Upper lobe of left lung (tissue), 6 donors: ENCODE measurements at regions not wholly inside any gene's neighbourhood (a gene's known extent, or its start where the extent isn't known, plus 50 kb on each side); places are given as distances from the start of the nearest gene placed in this dataset.

Source experiments
- ATAC-seq, 2 donors: fragments of 200-7000 bp; cut with Tn5 transposase; one replicate each; pipeline ENCODE4 v1.9.1; 2022; ENCODE audit warnings: mild to moderate bottlenecking in 2 of 2, moderate library complexity in 2 of 2; ENCODE audit not compliant: low FRiP score in 2 of 2
- DNase-seq, 2 donors: peaks; one replicate each; pipeline ENCODE4 v3.0.0-alpha.2; 2019 to 2020
- H3K27ac ChIP-seq, 4 donors: fragments of 200-600 bp; sonication (generic); one replicate each; pipeline ENCODE4 v1.5.1; 2016 to 2019
- H3K27me3 ChIP-seq, 4 donors: fragments of 200-600 bp; sonication (generic); one replicate each; pipeline ENCODE4 v1.5.1; 2017 to 2019
- H3K36me3 ChIP-seq, 4 donors: fragments of 200-600 bp; sonication (generic); one replicate each; pipeline ENCODE4 v1.5.1; 2016 to 2019
- H3K4me1 ChIP-seq, 4 donors: fragments of 200-600 bp; sonication (generic); one replicate each; pipeline ENCODE4 v1.5.1; 2018 to 2019
- H3K4me3 ChIP-seq, 4 donors: fragments of 200-600 bp; sonication (generic); one replicate each; pipeline ENCODE4 v1.5.1; 2017 to 2019; ENCODE audit warnings: mild to moderate bottlenecking in 2 of 4, moderate library complexity in 1 of 4
- H3K9me3 ChIP-seq, 4 donors: fragments of 200-600 bp; sonication (generic); one replicate each; pipeline ENCODE4 v1.5.1; 2018 to 2019
- EP300 ChIP-seq, 4 donors: sonication (generic); formaldehyde crosslinking; IDR thresholded peaks; one replicate each; pipeline ENCODE4 v1.5.1; 2017; ENCODE audit warnings: antibody characterized with exemption in 4 of 4, control low read depth in 2 of 4
- POLR2A ChIP-seq, 4 donors: fragments of 450-650 bp; IDR thresholded peaks; one replicate each; pipeline ENCODE4 v1.5.1; 2016 to 2017; ENCODE audit warnings: antibody characterized with exemption in 4 of 4, mild to moderate bottlenecking in 2 of 4
- POLR2AphosphoS5 ChIP-seq, 2 donors: sonication (generic); formaldehyde crosslinking; IDR thresholded peaks; one replicate each; pipeline ENCODE4 v1.5.1; 2017; ENCODE audit warnings: antibody characterized with exemption in 2 of 2
- WGBS, 2 donors: methylation state at CpG; one replicate each; pipeline ENCODE4 v1.1.5; 2017 to 2018; 5-methylcytosine and 5-hydroxymethylcytosine counted together
- TF ChIP-seq, protein P1 (sequence below), 6 experiments: fragments of 450-650 bp in 4 of 6; fragments of 200-600 bp in 2 of 6; sonication (generic) in 2 of 6; IDR thresholded peaks; one replicate each; pipeline ENCODE4 v1.5.1; 2016 to 2019; ENCODE audit warnings: antibody characterized with exemption in 6 of 6
- donor health status: DM: no; HTN: no; CAD: no; lungs with moderate emphysema.
- donor health status: DM: no; HTN: yes; CAD: no; lungs with severe emphysema.

DNA sequence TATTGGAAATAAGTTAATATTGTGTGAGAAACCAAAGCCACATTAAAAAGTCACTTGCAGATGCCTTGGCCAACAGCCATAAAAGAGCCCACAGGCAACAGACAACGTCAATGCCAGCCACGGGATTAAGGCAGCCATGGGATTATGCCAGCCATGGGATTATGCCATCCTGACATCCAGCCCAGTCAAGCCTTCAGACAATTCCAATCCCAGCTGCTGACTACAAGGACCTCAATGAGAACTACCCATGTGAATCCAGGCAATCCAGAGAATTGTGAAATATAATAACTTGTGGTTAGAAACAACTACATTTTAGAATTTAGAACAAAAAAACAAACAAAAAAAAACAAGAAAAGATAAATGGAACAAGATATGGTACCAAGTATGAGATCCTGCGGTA lies 356.6 kb downstream of the EFNB2 start:
- H3K27ac ChIP-seq: no peak overlapping the region
- no peak for ATAC-seq

DNA sequence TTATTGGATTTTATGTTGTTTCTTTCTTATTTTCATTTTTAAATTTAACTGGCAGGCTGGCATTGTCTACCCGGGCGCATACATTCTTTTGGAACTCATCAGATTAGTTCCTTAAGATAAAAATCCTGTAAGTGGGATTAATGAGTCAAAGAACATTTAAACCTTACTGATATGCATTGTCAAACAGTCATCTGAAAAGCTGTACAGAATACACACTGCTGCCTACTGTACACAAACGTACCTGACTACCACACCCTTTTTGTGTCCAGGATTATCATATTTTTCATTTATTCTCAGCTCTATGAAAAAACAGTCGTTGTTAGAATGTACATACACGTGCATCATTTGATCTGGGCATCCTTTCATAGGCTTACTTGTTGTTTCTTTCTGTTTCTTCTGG lies 358.3 kb downstream of the EFNB2 start:
- Histone ChIP-seq H3K36me3 (no peaks in the 10 kb centered on the region), H3K27me3 (no peaks in the 10 kb centered on the region), H3K4me1 (no peaks in the 10 kb centered on the region), H3K27ac (no peak overlapping the region), H3K9me3 (no peaks in the 10 kb centered on the region), H3K4me3 (no peak overlapping the region)
- no peak for TF ChIP-seq POLR2AphosphoS5 (IDR thresholded peaks at IDR 0.05)
- no peak for TF ChIP-seq EP300 (IDR thresholded peaks at IDR 0.05)
- no peak for TF ChIP-seq POLR2A (IDR thresholded peaks at IDR 0.05)
- TF ChIP-seq, protein P1, sequence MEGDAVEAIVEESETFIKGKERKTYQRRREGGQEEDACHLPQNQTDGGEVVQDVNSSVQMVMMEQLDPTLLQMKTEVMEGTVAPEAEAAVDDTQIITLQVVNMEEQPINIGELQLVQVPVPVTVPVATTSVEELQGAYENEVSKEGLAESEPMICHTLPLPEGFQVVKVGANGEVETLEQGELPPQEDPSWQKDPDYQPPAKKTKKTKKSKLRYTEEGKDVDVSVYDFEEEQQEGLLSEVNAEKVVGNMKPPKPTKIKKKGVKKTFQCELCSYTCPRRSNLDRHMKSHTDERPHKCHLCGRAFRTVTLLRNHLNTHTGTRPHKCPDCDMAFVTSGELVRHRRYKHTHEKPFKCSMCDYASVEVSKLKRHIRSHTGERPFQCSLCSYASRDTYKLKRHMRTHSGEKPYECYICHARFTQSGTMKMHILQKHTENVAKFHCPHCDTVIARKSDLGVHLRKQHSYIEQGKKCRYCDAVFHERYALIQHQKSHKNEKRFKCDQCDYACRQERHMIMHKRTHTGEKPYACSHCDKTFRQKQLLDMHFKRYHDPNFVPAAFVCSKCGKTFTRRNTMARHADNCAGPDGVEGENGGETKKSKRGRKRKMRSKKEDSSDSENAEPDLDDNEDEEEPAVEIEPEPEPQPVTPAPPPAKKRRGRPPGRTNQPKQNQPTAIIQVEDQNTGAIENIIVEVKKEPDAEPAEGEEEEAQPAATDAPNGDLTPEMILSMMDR (IDR thresholded peaks at IDR 0.05): no peak
- 82 to 84% methylated on average over 5 of the region's 5 CpGs for WGBS, 2 donors
- DNase-seq (no peak), ATAC-seq (no peak)

More for the DNA sequence above, 356.6 kb downstream of the EFNB2 start:
- TF ChIP-seq POLR2A (IDR thresholded peaks at IDR 0.05) (no peak), POLR2AphosphoS5 (IDR thresholded peaks at IDR 0.05) (no peak)
- TF ChIP-seq, protein P1 (IDR thresholded peaks at IDR 0.05): no peak
- 87 to 88% methylated on average over 3 of the region's 3 CpGs for WGBS, 2 donors
- Histone ChIP-seq H3K4me1 (no peaks in the 10 kb centered on the region), H3K4me3 (no peak overlapping the region), H3K36me3 (no peaks in the 10 kb centered on the region), H3K9me3 (no peaks in the 10 kb centered on the region), H3K27me3 (no peaks in the 10 kb centered on the region)
- DNase-seq: no peak

DNA sequence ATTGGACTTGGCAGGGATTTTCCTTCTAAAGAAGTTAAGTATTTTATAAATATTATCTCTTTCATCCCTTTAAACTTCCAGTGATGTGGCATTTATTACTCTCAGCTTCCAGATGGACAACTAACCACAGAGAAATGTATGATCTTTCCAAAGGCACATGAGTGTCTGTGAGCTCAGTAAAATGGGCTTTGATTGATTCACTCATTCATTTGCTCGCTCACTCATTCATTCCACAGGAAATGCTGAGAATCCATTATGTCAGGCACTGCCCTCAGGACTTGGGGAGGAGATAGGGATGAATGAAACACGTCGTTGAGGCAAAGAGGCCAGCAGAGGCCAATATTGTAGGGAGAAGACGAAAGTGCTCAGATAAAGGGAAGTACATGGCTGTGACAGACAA lies 359.3 kb downstream of the EFNB2 start:
- DNase-seq (no peak), ATAC-seq (no peak)
- H3K4me3 ChIP-seq: no peak overlapping the region
- H3K9me3 ChIP-seq: no peaks in the 10 kb centered on the region
- H3K27ac ChIP-seq: no peak overlapping the region
- WGBS, 2 donors: 63 to 75% methylated on average over 4 of the region's 4 CpGs
- H3K27me3 ChIP-seq: no peaks in the 10 kb centered on the region
- H3K4me1 ChIP-seq: no peaks in the 10 kb centered on the region
- H3K36me3 ChIP-seq: no peaks in the 10 kb centered on the region
- TF ChIP-seq POLR2A (IDR thresholded peaks at IDR 0.05) (no peak), EP300 (IDR thresholded peaks at IDR 0.05) (no peak), POLR2AphosphoS5 (IDR thresholded peaks at IDR 0.05) (no peak)
- TF ChIP-seq, protein P1 (IDR thresholded peaks at IDR 0.05): no peak

DNA sequence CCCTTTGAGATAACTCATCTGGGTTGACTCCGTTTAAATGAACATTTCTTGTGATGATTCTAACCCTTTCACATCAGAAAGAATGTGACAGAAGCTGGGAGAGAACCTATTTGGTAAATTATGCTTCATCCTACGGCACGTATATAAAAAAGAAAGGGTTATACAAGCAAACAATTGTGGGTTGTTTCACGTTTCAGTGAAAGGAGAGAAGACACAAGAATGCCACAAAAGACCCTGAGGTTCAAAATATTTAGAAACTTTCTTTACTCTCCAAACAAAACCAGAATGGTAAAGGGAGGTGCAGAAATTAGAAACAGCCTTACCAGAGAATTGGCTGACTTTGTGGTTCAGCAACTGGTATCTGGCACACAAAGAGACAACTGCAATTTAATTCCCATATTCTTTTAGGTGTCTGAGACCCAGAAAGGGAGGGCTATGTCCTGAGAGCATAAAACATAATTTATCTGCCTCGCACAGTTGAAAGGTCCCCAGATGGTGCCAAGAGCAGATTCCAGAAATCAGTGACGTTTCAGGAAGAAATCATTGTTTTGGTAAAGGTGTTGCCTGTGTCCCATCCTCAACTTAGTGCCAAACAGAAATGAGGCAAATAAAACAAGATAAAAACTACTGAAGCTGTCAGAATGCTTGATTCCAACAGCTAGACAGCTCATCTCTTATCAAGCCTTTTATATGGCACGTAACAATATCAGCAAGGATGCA lies 361.4 kb downstream of the EFNB2 start:
- 43 to 66% methylated on average over 7 of the region's 7 CpGs for WGBS, 2 donors
- no peak overlapping the region for H3K27ac ChIP-seq
- DNase-seq: no peak

More for the DNA sequence above, 361.4 kb downstream of the EFNB2 start:
- TF ChIP-seq POLR2A (IDR thresholded peaks at IDR 0.05): no peak
- TF ChIP-seq, protein P1 (IDR thresholded peaks at IDR 0.05): no peak
- TF ChIP-seq POLR2AphosphoS5 (IDR thresholded peaks at IDR 0.05): no peak
- TF ChIP-seq EP300 (IDR thresholded peaks at IDR 0.05): no peak
- no peak overlapping the region for H3K4me3 ChIP-seq
- no peaks in the 10 kb centered on the region for H3K4me1 ChIP-seq
- no peaks in the 10 kb centered on the region for H3K36me3 ChIP-seq
- H3K9me3 ChIP-seq: no peaks in the 10 kb centered on the region
- no peaks in the 10 kb centered on the region for H3K27me3 ChIP-seq
- ATAC-seq: no peak
